OCI-LY1 (cell line): ENCODE measurements at regions not wholly inside any gene's neighbourhood (a gene's known extent, or its start where the extent isn't known, plus 50 kb on each side); places are given as distances from the start of the nearest gene placed in this dataset.

Experiments
- H2AFZ ChIP-seq: fragments of 200-600 bp; sonication (generic), shearing (Covaris generic); 2 replicates; pipeline ENCODE4 v1.6.0; 2014; ENCODE audit warnings: antibody characterized with exemption, mild to moderate bottlenecking, low read length
- H3F3A ChIP-seq: fragments of 200-600 bp; sonication (generic), shearing (Covaris generic); 2 replicates; pipeline ENCODE4 v1.6.0; 2014; ENCODE audit warnings: mild to moderate bottlenecking, antibody characterized with exemption, low read length, moderate library complexity; ENCODE audit not compliant: insufficient read depth
- H3K27ac ChIP-seq: fragments of 200-600 bp; sonication (generic); 2 replicates; pipeline ENCODE4 v1.5.1; 2014; ENCODE audit warnings: low read length, mixed run types, mild to moderate bottlenecking, low read depth; ENCODE audit not compliant: poor library complexity, severe bottlenecking
- H3K27me3 ChIP-seq: fragments of 200-600 bp; sonication (generic); 2 replicates; pipeline ENCODE4 v1.6.0; 2014; ENCODE audit warnings: antibody characterized with exemption, mild to moderate bottlenecking, low read length, moderate library complexity; ENCODE audit not compliant: insufficient read depth
- H3K36me3 ChIP-seq: fragments of 200-600 bp; sonication (generic); 2 replicates; pipeline ENCODE4 v1.6.1; 2014; ENCODE audit warnings: mild to moderate bottlenecking, antibody characterized with exemption, low read length, moderate library complexity, mixed read lengths; ENCODE audit not compliant: insufficient read depth
- H3K4me1 ChIP-seq: fragments of 200-600 bp; sonication (generic); 2 replicates; pipeline ENCODE4 v1.5.1; 2014; ENCODE audit warnings: mild to moderate bottlenecking, low read length, moderate library complexity; ENCODE audit not compliant: insufficient read depth, severe bottlenecking
- H3K4me2 ChIP-seq: fragments of 200-600 bp; sonication (generic), shearing (Covaris generic); 2 replicates; pipeline ENCODE4 v1.6.1; 2014; ENCODE audit warnings: low read length
- H3K4me3 ChIP-seq: fragments of 200-600 bp; sonication (generic); 2 replicates; pipeline ENCODE4 v1.5.1; 2014; ENCODE audit warnings: low read length, low read depth, mild to moderate bottlenecking, mixed read lengths; ENCODE audit not compliant: poor library complexity, severe bottlenecking
- H3K79me2 ChIP-seq: fragments of 200-600 bp; shearing (Covaris generic); 2 replicates; pipeline ENCODE4 v1.6.1; 2016; ENCODE audit warnings: mixed run types, low read length, mixed read lengths; ENCODE audit not compliant: insufficient read depth
- H3K9ac ChIP-seq: fragments of 200-600 bp; sonication (generic), shearing (Covaris generic); 2 replicates; pipeline ENCODE4 v1.6.1; 2014; ENCODE audit warnings: mild to moderate bottlenecking, low read length, mixed read lengths
- H3K9me2 ChIP-seq: fragments of 200-600 bp; sonication (generic), shearing (Covaris generic); 2 replicates; pipeline ENCODE4 v1.6.1; 2014; ENCODE audit warnings: low read depth, mild to moderate bottlenecking, low read length, mixed read lengths
- H3K9me3 ChIP-seq: fragments of 200-600 bp; shearing (Covaris generic); 2 replicates; pipeline ENCODE4 v1.6.1; 2014; ENCODE audit warnings: low read length, mixed read lengths
- H4K20me1 ChIP-seq: fragments of 200-600 bp; sonication (generic), shearing (Covaris generic); 2 replicates; pipeline ENCODE4 v1.6.0; 2016; ENCODE audit warnings: mild to moderate bottlenecking, low read length; ENCODE audit not compliant: insufficient read depth
- EZH2 ChIP-seq: fragments of 200-600 bp; sonication (generic), shearing (Covaris generic); IDR thresholded peaks from 2 replicates; pipeline ENCODE4 v1.8.0; 2017; ENCODE audit warnings: borderline replicate concordance, mixed run types, mild to moderate bottlenecking, antibody characterized with exemption, low read length, moderate library complexity, mixed read lengths
- TF ChIP-seq, protein P1 (sequence below): fragments of 200-600 bp; sonication (generic), shearing (Covaris generic); IDR thresholded peaks from 2 replicates; pipeline ENCODE4 v1.5.1; 2017; ENCODE audit warnings: mild to moderate bottlenecking, antibody characterized with exemption, low read length, moderate library complexity, mixed read lengths

DNA sequence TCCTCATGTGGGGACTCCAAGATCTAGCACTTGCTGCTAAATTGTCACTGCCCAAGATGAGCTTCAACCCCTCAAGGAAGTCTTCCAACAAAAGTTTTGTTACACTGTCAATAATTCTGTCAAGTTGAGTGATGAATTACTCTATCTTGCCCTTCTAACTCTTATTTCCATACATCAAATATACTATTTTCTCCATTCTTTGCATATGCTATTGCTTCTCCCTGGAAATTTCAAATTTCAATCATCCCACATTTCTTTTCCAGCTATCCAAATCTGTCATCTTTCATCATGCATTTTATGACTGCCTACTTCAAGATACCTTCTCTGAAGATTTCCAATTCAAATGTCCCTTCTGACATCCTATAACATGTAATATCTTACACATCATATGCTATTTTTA is 175.2 kb upstream of the KCND2 start:
- no peaks in the 10 kb centered on the region for H3K27me3 ChIP-seq
- H3F3A ChIP-seq = no peaks in the 10 kb centered on the region
- H3K79me2 ChIP-seq = no peaks in the 10 kb centered on the region
- no peak overlapping the region for H3K9ac ChIP-seq
- no peaks in the 10 kb centered on the region for H4K20me1 ChIP-seq
- no peak overlapping the region for H3K4me2 ChIP-seq
- H3K9me2 ChIP-seq = no peaks in the 10 kb centered on the region
- TF ChIP-seq, protein P1, sequence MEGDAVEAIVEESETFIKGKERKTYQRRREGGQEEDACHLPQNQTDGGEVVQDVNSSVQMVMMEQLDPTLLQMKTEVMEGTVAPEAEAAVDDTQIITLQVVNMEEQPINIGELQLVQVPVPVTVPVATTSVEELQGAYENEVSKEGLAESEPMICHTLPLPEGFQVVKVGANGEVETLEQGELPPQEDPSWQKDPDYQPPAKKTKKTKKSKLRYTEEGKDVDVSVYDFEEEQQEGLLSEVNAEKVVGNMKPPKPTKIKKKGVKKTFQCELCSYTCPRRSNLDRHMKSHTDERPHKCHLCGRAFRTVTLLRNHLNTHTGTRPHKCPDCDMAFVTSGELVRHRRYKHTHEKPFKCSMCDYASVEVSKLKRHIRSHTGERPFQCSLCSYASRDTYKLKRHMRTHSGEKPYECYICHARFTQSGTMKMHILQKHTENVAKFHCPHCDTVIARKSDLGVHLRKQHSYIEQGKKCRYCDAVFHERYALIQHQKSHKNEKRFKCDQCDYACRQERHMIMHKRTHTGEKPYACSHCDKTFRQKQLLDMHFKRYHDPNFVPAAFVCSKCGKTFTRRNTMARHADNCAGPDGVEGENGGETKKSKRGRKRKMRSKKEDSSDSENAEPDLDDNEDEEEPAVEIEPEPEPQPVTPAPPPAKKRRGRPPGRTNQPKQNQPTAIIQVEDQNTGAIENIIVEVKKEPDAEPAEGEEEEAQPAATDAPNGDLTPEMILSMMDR = no peak
- TF ChIP-seq EZH2 = no peak
- no peak overlapping the region for H2AFZ ChIP-seq
- no peaks in the 10 kb centered on the region for H3K4me1 ChIP-seq
- H3K9me3 ChIP-seq = no peaks in the 10 kb centered on the region
- H3K36me3 ChIP-seq = no peaks in the 10 kb centered on the region
- no peak overlapping the region for H3K27ac ChIP-seq
- H3K4me3 ChIP-seq = no peak overlapping the region

DNA sequence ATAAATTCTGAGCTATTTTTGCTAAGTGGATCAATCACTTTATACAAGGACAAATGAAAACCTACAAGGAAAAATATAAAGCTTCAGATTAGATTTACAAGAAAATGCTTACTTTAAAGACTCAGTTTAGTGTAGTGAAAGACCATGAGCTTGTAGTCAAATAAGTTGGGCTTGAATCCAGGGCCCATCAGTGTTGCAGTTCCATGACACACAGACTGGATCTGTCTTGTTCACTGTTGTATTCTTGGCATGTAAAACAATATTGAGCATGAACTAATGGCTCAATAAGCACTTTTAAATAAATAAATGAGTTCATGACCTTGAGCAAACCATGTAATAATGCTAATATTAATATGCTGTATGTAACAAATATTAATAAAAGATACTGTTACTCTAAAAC is 164.6 kb upstream of the KCND2 start:
- no peaks in the 10 kb centered on the region for H3K4me1 ChIP-seq
- no peaks in the 10 kb centered on the region for H4K20me1 ChIP-seq
- H3K79me2 ChIP-seq = no peaks in the 10 kb centered on the region
- H3K4me2 ChIP-seq = no peak overlapping the region
- H3K9me2 ChIP-seq = no peaks in the 10 kb centered on the region
- no peaks in the 10 kb centered on the region for H3K9me3 ChIP-seq
- H3K4me3 ChIP-seq = no peak overlapping the region
- H3K36me3 ChIP-seq = no peaks in the 10 kb centered on the region
- no peaks in the 10 kb centered on the region for H3K27me3 ChIP-seq
- H3K27ac ChIP-seq = no peak overlapping the region
- no peak overlapping the region for H3K9ac ChIP-seq
- no peak for TF ChIP-seq EZH2
- TF ChIP-seq, protein P1 = no peak
- no peak overlapping the region for H2AFZ ChIP-seq
- no peaks in the 10 kb centered on the region for H3F3A ChIP-seq

DNA sequence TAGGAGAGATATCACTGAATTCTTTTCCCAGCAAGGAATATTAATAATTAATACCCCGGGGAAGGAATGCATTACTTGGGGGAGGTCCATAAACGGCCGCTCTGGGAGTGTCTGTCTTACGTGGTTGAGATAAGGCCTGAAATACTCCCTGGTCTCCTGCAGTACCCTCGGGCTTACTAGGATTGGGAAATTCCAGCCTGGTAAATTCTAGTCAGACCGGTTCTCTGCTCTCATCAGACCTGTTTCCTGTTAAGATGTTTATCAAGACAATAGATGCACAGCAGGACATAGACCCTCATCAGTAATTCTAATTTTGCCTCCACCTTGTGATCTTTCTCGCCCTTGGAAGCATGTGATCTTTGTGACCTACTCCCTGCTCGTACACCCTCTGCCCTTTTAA is 162.8 kb upstream of the KCND2 start:
- Histone ChIP-seq H3K79me2 (no peaks in the 10 kb centered on the region), H3K27ac (no peak overlapping the region), H3K4me2 (no peak overlapping the region), H3K4me3 (no peak overlapping the region), H3K9me3 (no peaks in the 10 kb centered on the region), H3K9me2 (no peaks in the 10 kb centered on the region), H3K36me3 (no peaks in the 10 kb centered on the region), H3K4me1 (no peaks in the 10 kb centered on the region), H4K20me1 (no peaks in the 10 kb centered on the region), H3K9ac (no peak overlapping the region), H2AFZ (no peak overlapping the region), H3K27me3 (no peaks in the 10 kb centered on the region), H3F3A (no peaks in the 10 kb centered on the region)
- TF ChIP-seq, protein P1 = no peak
- no peak for TF ChIP-seq EZH2
